GM18861 (cell line): ENCODE measurements at regions not wholly inside any gene's neighbourhood (a gene's known extent, or its start where the extent isn't known, plus 50 kb on each side); places are given as distances from the start of the nearest gene placed in this dataset.

Source experiments
- ATAC-seq: cut with Tn5 transposase; IDR thresholded peaks from one replicate; pipeline ENCODE4 v1.9.1; 2021; ENCODE audit not compliant: unreplicated experiment

GRCh38 chr20:56797023-56797422, 167.9 kb downstream of the TFAP2C start:
- ATAC-seq: no peak

GRCh38 chr20:56798634-56799033, 169.5 kb downstream of the TFAP2C start:
- ATAC-seq: no peak

GRCh38 chr20:56799187-56799586, 170.1 kb downstream of the TFAP2C start:
- no peak for ATAC-seq

- ATAC-seq: no peak
Observed at GRCh38 chr20:56800088-56800487, 171.0 kb downstream of the TFAP2C start.

- no peak for ATAC-seq
Observed at GRCh38 chr20:56801971-56802755, 173.1 kb downstream of the TFAP2C start.

GRCh38 chr20:56802805-56803204, 173.7 kb downstream of the TFAP2C start:
- no peak for ATAC-seq

- no peak for ATAC-seq
Observed at GRCh38 chr20:56805313-56805712, 176.2 kb downstream of the TFAP2C start.

GRCh38 chr20:56805966-56806365, 176.9 kb downstream of the TFAP2C start:
- no peak for ATAC-seq

- no peak for ATAC-seq
Observed at GRCh38 chr20:56806952-56807517, 177.9 kb downstream of the TFAP2C start.

GRCh38 chr20:56808117-56808725, 179.1 kb downstream of the TFAP2C start:
- no peak for ATAC-seq

GRCh38 chr20:56808732-56809131, 179.6 kb downstream of the TFAP2C start:
- no peak for ATAC-seq

- ATAC-seq: no peak
Observed at GRCh38 chr20:56809668-56810067, 180.6 kb downstream of the TFAP2C start.

GRCh38 chr20:56810141-56810540, 181.0 kb downstream of the TFAP2C start:
- ATAC-seq: no peak

- ATAC-seq: no peak
Observed at GRCh38 chr20:56815796-56816195, 186.7 kb downstream of the TFAP2C start.

- no peak for ATAC-seq
Observed at GRCh38 chr20:56816349-56816748, 187.2 kb downstream of the TFAP2C start.

GRCh38 chr20:56817780-56818675, 188.9 kb downstream of the TFAP2C start:
- no peak for ATAC-seq

- no peak for ATAC-seq
Observed at GRCh38 chr20:56820984-56821383, 191.9 kb downstream of the TFAP2C start.

- ATAC-seq: no peak
Observed at GRCh38 chr20:56826306-56826704, 197.2 kb downstream of the TFAP2C start.

- no peak for ATAC-seq
Observed at GRCh38 chr20:56826705-56827665, 197.9 kb downstream of the TFAP2C start.

- no peak for ATAC-seq
Observed at GRCh38 chr20:56827763-56828162, 198.7 kb downstream of the TFAP2C start.
